ENCODE measurements at regions not wholly inside any gene's neighbourhood (a gene's known extent, or its start where the extent isn't known, plus 50 kb on each side); places are given as distances from the start of the nearest gene placed in this dataset.

DNA sequence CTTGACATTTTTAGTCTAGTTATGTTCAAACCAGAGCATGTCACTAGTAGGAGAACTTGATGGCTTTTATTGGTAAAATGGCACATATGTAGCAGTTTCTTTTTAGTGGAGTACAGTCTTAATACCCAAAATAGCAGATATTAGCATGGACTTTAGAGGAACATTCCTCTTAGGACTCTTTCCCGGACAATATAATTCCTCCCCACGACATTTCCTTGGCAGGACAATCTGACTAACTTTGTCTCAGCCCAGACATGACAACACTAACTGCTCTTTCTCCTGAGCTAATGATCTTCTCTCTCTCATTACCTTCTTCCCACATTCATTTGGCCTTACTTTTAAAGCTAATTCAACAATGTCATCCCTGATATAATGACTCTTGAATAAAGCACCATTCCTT, 62.5 kb downstream of the ADAMTS1 start:
- H3K4me3 ChIP-seq (ENCODE audit: low read length): no peak overlapping the region
- H3K27ac ChIP-seq (ENCODE audit: low read length): no peak overlapping the region
- H3K9me3 ChIP-seq (ENCODE audit: low read length): no peaks in the 10 kb centered on the region
- H3K27me3 ChIP-seq (ENCODE audit: insufficient read depth, low read depth, low read length): no peaks in the 10 kb centered on the region
- H3K36me3 ChIP-seq (ENCODE audit: insufficient read depth, low read length): no peaks in the 10 kb centered on the region
- no peaks in the 10 kb centered on the region for H3K79me2 ChIP-seq (replicated peaks; ENCODE audit: insufficient read depth, low read length)
- TF ChIP-seq EP300 (conservative IDR thresholded peaks at IDR 0.05; ENCODE audit: poor library complexity, severe bottlenecking) (no peak), POLR2AphosphoS5 (IDR thresholded peaks at IDR 0.05) (no peak), EZH2 (IDR thresholded peaks at IDR 0.05; ENCODE audit: borderline replicate concordance, insufficient read depth, low read length, poor library complexity, severe bottlenecking) (no peak), RAD21 (conservative IDR thresholded peaks at IDR 0.05) (no peak), SMC3 (conservative IDR thresholded peaks at IDR 0.05; ENCODE audit: poor library complexity) (no peak), TAF1 (IDR thresholded peaks at IDR 0.05; ENCODE audit: low read depth) (no peak)
- no peak overlapping the region for H3K9ac ChIP-seq (ENCODE audit: low read length)
- no peak overlapping the region for H2AFZ ChIP-seq (ENCODE audit: low read depth, low read length)
- H4K20me1 ChIP-seq (ENCODE audit: insufficient read depth): no peaks in the 10 kb centered on the region
- no peak overlapping the region for H3K4me2 ChIP-seq (ENCODE audit: low read length)
- no peaks in the 10 kb centered on the region for H3F3A ChIP-seq (ENCODE audit: insufficient read depth, low read length, poor library complexity, severe bottlenecking)
- H3K9me2 ChIP-seq (ENCODE audit: insufficient read depth, low read length): no peaks in the 10 kb centered on the region

DNA sequence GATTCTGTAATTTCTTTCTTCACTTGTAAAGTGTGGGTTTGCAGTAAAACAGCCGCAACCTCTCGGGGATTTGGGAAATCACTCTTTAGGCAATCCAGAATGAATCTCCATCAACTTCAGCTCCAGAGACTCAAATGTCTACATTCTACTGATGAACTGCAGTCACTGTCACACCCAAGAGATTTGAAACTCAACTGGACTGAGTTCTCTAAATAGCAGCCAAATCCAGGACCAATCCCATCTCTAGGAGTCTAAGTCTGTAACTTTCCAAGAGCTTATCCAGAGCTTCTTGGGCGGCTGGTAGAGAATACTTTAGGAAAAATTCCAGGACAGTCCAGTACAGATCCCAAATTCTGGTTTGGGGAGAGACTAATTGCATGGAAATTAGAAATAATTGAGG, 62.9 kb downstream of the ADAMTS1 start:
- H2AFZ ChIP-seq (ENCODE audit: low read depth, low read length): no peak overlapping the region
- no peak overlapping the region for H3K27ac ChIP-seq (ENCODE audit: low read length)
- TF ChIP-seq POLR2AphosphoS5 (IDR thresholded peaks at IDR 0.05) (no peak), MXI1 (conservative IDR thresholded peaks at IDR 0.05; ENCODE audit: poor library complexity, severe bottlenecking) (no peak), RAD21 (conservative IDR thresholded peaks at IDR 0.05) (no peak), SMC3 (conservative IDR thresholded peaks at IDR 0.05; ENCODE audit: poor library complexity) (no peak), TAF1 (IDR thresholded peaks at IDR 0.05; ENCODE audit: low read depth) (no peak), EP300 (conservative IDR thresholded peaks at IDR 0.05; ENCODE audit: poor library complexity, severe bottlenecking) (no peak), EZH2 (IDR thresholded peaks at IDR 0.05; ENCODE audit: borderline replicate concordance, insufficient read depth, low read length, poor library complexity, severe bottlenecking) (no peak)
- TF ChIP-seq, protein P1, sequence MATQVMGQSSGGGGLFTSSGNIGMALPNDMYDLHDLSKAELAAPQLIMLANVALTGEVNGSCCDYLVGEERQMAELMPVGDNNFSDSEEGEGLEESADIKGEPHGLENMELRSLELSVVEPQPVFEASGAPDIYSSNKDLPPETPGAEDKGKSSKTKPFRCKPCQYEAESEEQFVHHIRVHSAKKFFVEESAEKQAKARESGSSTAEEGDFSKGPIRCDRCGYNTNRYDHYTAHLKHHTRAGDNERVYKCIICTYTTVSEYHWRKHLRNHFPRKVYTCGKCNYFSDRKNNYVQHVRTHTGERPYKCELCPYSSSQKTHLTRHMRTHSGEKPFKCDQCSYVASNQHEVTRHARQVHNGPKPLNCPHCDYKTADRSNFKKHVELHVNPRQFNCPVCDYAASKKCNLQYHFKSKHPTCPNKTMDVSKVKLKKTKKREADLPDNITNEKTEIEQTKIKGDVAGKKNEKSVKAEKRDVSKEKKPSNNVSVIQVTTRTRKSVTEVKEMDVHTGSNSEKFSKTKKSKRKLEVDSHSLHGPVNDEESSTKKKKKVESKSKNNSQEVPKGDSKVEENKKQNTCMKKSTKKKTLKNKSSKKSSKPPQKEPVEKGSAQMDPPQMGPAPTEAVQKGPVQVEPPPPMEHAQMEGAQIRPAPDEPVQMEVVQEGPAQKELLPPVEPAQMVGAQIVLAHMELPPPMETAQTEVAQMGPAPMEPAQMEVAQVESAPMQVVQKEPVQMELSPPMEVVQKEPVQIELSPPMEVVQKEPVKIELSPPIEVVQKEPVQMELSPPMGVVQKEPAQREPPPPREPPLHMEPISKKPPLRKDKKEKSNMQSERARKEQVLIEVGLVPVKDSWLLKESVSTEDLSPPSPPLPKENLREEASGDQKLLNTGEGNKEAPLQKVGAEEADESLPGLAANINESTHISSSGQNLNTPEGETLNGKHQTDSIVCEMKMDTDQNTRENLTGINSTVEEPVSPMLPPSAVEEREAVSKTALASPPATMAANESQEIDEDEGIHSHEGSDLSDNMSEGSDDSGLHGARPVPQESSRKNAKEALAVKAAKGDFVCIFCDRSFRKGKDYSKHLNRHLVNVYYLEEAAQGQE (IDR thresholded peaks at IDR 0.05; ENCODE audit: borderline replicate concordance): no peak
- TF ChIP-seq, protein P2, sequence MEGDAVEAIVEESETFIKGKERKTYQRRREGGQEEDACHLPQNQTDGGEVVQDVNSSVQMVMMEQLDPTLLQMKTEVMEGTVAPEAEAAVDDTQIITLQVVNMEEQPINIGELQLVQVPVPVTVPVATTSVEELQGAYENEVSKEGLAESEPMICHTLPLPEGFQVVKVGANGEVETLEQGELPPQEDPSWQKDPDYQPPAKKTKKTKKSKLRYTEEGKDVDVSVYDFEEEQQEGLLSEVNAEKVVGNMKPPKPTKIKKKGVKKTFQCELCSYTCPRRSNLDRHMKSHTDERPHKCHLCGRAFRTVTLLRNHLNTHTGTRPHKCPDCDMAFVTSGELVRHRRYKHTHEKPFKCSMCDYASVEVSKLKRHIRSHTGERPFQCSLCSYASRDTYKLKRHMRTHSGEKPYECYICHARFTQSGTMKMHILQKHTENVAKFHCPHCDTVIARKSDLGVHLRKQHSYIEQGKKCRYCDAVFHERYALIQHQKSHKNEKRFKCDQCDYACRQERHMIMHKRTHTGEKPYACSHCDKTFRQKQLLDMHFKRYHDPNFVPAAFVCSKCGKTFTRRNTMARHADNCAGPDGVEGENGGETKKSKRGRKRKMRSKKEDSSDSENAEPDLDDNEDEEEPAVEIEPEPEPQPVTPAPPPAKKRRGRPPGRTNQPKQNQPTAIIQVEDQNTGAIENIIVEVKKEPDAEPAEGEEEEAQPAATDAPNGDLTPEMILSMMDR (IDR thresholded peaks at IDR 0.05; ENCODE audit: poor library complexity, severe bottlenecking): no peak

More for the DNA sequence above, 62.9 kb downstream of the ADAMTS1 start:
- H3K36me3 ChIP-seq (ENCODE audit: insufficient read depth, low read length): no peaks in the 10 kb centered on the region
- no peak overlapping the region for H3K9ac ChIP-seq (ENCODE audit: low read length)
- no peak overlapping the region for H3K4me3 ChIP-seq (ENCODE audit: low read length)
- no peaks in the 10 kb centered on the region for H3K9me2 ChIP-seq (ENCODE audit: insufficient read depth, low read length)
- H3F3A ChIP-seq (ENCODE audit: insufficient read depth, low read length, poor library complexity, severe bottlenecking): no peaks in the 10 kb centered on the region
- H3K9me3 ChIP-seq (ENCODE audit: low read length): no peaks in the 10 kb centered on the region
- H3K4me2 ChIP-seq (ENCODE audit: low read length): no peak overlapping the region
- H4K20me1 ChIP-seq (ENCODE audit: insufficient read depth): no peaks in the 10 kb centered on the region
- H3K79me2 ChIP-seq (replicated peaks; ENCODE audit: insufficient read depth, low read length): no peaks in the 10 kb centered on the region
- H3K27me3 ChIP-seq (ENCODE audit: insufficient read depth, low read depth, low read length): no peaks in the 10 kb centered on the region
